ENCODE measurements at regions not wholly inside any gene's neighbourhood (a gene's known extent, or its start where the extent isn't known, plus 50 kb on each side); places are given as distances from the start of the nearest gene placed in this dataset.

DNA sequence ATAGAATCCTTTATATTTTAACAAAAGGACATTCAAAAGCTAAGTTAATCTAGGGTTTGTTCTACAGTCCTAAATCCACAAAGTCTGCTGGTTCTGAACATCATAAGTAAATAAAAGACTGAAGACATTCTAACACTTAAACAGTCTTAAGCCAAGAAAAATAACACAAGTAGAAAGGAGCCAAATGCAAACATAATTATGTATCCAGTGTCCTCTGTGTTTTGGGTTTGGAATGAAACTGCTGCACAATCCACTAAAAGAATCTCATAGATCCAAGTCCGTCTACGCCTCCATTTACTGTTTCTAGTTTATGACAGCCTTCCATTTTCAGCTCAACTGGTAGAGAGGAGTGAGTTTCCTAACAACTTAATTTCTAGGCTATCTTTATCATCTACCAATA lies 623.6 kb upstream of the FZD8 start:
- TF ChIP-seq, protein P1, sequence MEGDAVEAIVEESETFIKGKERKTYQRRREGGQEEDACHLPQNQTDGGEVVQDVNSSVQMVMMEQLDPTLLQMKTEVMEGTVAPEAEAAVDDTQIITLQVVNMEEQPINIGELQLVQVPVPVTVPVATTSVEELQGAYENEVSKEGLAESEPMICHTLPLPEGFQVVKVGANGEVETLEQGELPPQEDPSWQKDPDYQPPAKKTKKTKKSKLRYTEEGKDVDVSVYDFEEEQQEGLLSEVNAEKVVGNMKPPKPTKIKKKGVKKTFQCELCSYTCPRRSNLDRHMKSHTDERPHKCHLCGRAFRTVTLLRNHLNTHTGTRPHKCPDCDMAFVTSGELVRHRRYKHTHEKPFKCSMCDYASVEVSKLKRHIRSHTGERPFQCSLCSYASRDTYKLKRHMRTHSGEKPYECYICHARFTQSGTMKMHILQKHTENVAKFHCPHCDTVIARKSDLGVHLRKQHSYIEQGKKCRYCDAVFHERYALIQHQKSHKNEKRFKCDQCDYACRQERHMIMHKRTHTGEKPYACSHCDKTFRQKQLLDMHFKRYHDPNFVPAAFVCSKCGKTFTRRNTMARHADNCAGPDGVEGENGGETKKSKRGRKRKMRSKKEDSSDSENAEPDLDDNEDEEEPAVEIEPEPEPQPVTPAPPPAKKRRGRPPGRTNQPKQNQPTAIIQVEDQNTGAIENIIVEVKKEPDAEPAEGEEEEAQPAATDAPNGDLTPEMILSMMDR (conservative IDR thresholded peaks at IDR 0.05; ENCODE audit: low read depth, low read length) = no peak
- no peak for TF ChIP-seq CEBPB (IDR thresholded peaks at IDR 0.05; ENCODE audit: low read depth, low read length)
- no peak for TF ChIP-seq MAFK (IDR thresholded peaks at IDR 0.05; ENCODE audit: low read depth, low read length)
- TF ChIP-seq POLR2A (IDR thresholded peaks at IDR 0.05; ENCODE audit: low read depth, low read length) = no peak

All from IMR-90 (cell line).